ENCODE measurements at regions not wholly inside any gene's neighbourhood (a gene's known extent, or its start where the extent isn't known, plus 50 kb on each side); places are given as distances from the start of the nearest gene placed in this dataset.
"Not testable (repeated sequence)": the region's sequence is repeated elsewhere in the genome, so short reads cannot be mapped to it uniquely, and the experiment has no call there.

DNA sequence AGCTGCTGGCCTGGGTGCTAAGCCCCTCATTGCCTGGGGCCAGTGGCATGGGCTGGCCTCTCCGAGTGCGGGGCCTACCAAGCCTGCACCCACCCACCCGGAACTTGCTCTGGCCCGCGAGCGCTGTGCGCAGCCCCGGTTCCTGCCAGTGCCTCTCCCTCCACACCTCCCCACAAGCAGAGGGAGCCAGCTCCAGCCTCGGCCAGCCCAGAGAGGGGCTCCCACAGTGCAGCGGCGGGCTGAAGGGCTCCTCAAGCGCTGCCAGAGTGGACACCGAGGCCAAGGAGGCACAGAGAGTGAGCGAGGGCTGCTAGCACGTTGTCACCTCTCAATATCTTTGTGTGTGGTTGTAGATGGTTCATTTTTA, 74.8 kb upstream of the ATP1A1 start:
- TF ChIP-seq, protein P1, sequence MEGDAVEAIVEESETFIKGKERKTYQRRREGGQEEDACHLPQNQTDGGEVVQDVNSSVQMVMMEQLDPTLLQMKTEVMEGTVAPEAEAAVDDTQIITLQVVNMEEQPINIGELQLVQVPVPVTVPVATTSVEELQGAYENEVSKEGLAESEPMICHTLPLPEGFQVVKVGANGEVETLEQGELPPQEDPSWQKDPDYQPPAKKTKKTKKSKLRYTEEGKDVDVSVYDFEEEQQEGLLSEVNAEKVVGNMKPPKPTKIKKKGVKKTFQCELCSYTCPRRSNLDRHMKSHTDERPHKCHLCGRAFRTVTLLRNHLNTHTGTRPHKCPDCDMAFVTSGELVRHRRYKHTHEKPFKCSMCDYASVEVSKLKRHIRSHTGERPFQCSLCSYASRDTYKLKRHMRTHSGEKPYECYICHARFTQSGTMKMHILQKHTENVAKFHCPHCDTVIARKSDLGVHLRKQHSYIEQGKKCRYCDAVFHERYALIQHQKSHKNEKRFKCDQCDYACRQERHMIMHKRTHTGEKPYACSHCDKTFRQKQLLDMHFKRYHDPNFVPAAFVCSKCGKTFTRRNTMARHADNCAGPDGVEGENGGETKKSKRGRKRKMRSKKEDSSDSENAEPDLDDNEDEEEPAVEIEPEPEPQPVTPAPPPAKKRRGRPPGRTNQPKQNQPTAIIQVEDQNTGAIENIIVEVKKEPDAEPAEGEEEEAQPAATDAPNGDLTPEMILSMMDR (IDR thresholded peaks at IDR 0.05): not testable (repeated sequence)
- TF ChIP-seq POLR2A (IDR thresholded peaks at IDR 0.05): not testable (repeated sequence)
